GM12873 (cell line): ENCODE measurements at regions not wholly inside any gene's neighbourhood (a gene's known extent, or its start where the extent isn't known, plus 50 kb on each side); places are given as distances from the start of the nearest gene placed in this dataset.

Source experiments
- CTCF ChIP-seq: IDR thresholded peaks from 2 replicates; pipeline ENCODE4 v1.5.1; 2012; ENCODE audit warnings: low read depth, mild to moderate bottlenecking, moderate library complexity, low read length, control low read depth; ENCODE audit not compliant: insufficient read depth; ENCODE audit errors: missing control alignments

GRCh38 chr2:236848501-236848900, 237.2 kb upstream of the COPS8 start:
- TF ChIP-seq CTCF, result no peak

- TF ChIP-seq CTCF, result no peak
Measured at GRCh38 chr2:236849508-236849907, 236.2 kb upstream of the COPS8 start.

- TF ChIP-seq CTCF, result no peak
Measured at GRCh38 chr2:236849940-236850339, 235.7 kb upstream of the COPS8 start.

GRCh38 chr2:236851187-236851586, 234.5 kb upstream of the COPS8 start:
- TF ChIP-seq CTCF, result no peak

GRCh38 chr2:236852100-236852976, 233.4 kb upstream of the COPS8 start:
- TF ChIP-seq CTCF, result no peak

- TF ChIP-seq CTCF, result no peak
Measured at GRCh38 chr2:236852977-236853374, 232.7 kb upstream of the COPS8 start.

- TF ChIP-seq CTCF, result no peak
Measured at GRCh38 chr2:236853585-236854051, 232.1 kb upstream of the COPS8 start.
